MM.1S (cell line): ENCODE measurements at regions not wholly inside any gene's neighbourhood (a gene's known extent, or its start where the extent isn't known, plus 50 kb on each side); places are given as distances from the start of the nearest gene placed in this dataset.

ENCODE experiments used
- CTCF ChIP-seq: fragments of 300-600 bp; sonication (generic); IDR thresholded peaks from 2 replicates; pipeline ENCODE4 v1.5.1; 2016; ENCODE audit warnings: antibody characterized with exemption, low read length, mixed read lengths
- EZH2 ChIP-seq: fragments of 300-600 bp; sonication (generic); optimal IDR thresholded peaks from 2 replicates; pipeline ENCODE3; 2017; ENCODE audit warnings: low read depth, mild to moderate bottlenecking, antibody characterized with exemption, low read length, mixed read lengths
- EZH2phosphoT487 ChIP-seq: fragments of 300-600 bp; sonication (generic); IDR thresholded peaks from 2 replicates; pipeline ENCODE4 v1.6.1; 2018; ENCODE audit warnings: antibody characterized with exemption, low read length

GRCh38 chr17:79364315-79365094, 246.3 kb downstream of the RBFOX3 start:
- no peak for TF ChIP-seq CTCF
- no peak for TF ChIP-seq EZH2phosphoT487
- TF ChIP-seq EZH2, result no peak
